ENCODE measurements at regions not wholly inside any gene's neighbourhood (a gene's known extent, or its start where the extent isn't known, plus 50 kb on each side); places are given as distances from the start of the nearest gene placed in this dataset.

DNA sequence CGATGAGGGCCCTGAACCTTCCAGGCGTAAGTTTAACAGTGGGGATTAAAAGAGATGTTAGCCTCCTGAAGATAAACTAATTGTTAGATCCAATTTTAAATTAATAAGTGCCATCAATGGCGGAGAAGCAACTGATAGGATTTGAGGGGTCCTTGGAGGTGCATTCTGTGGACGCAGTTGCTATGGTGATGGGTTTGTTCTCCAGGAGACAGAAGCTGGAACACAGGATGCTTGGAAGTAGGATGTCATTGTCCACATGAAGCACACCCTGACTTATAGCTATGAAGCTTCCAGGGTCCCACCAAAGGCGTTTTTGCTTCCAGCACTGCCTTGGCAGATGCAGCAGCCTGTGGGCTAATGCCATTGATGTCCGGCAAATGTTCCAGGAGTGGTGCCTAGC lies 331.0 kb upstream of the IL12A start:
- TF ChIP-seq POLR2AphosphoS5 (IDR thresholded peaks at IDR 0.05) (no peak), EP300 (IDR thresholded peaks at IDR 0.05) (no peak)

Measured in gastroesophageal sphincter (tissue), 2 donors.